ENCODE measurements at regions not wholly inside any gene's neighbourhood (a gene's known extent, or its start where the extent isn't known, plus 50 kb on each side); places are given as distances from the start of the nearest gene placed in this dataset.

DNA sequence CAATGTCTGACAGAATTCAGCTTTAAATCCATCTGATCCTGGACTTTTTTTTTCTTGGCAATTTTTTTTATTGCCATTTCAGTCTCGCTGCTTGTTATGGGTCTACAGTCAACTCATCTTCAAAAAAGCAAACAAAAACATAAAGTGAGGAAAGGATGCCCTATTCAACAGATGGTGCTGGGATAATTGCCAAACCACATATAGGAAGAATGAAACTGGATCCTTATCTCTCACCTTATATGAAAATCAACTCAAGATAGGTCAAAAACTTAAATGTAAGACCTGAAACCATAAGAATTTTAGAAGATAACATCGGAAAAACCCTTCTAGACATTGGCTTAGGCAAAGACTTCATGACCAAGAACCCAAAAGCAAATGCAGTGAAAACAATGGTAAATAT is 389.1 kb upstream of the ST8SIA4 start:
- TF ChIP-seq TAF1 (IDR thresholded peaks at IDR 0.05; ENCODE audit: borderline replicate concordance, insufficient read depth, low read length) (no peak), FOXP2 (optimal IDR thresholded peaks at IDR 0.05; ENCODE audit: borderline replicate concordance, extremely low read depth, extremely low read length, insufficient read depth) (no peak), POLR2AphosphoS5 (IDR thresholded peaks at IDR 0.05; ENCODE audit: low read depth, low read length) (no peak), SIN3A (IDR thresholded peaks at IDR 0.05; ENCODE audit: borderline replicate concordance, insufficient read depth, low read length) (no peak)
- TF ChIP-seq, protein P1, sequence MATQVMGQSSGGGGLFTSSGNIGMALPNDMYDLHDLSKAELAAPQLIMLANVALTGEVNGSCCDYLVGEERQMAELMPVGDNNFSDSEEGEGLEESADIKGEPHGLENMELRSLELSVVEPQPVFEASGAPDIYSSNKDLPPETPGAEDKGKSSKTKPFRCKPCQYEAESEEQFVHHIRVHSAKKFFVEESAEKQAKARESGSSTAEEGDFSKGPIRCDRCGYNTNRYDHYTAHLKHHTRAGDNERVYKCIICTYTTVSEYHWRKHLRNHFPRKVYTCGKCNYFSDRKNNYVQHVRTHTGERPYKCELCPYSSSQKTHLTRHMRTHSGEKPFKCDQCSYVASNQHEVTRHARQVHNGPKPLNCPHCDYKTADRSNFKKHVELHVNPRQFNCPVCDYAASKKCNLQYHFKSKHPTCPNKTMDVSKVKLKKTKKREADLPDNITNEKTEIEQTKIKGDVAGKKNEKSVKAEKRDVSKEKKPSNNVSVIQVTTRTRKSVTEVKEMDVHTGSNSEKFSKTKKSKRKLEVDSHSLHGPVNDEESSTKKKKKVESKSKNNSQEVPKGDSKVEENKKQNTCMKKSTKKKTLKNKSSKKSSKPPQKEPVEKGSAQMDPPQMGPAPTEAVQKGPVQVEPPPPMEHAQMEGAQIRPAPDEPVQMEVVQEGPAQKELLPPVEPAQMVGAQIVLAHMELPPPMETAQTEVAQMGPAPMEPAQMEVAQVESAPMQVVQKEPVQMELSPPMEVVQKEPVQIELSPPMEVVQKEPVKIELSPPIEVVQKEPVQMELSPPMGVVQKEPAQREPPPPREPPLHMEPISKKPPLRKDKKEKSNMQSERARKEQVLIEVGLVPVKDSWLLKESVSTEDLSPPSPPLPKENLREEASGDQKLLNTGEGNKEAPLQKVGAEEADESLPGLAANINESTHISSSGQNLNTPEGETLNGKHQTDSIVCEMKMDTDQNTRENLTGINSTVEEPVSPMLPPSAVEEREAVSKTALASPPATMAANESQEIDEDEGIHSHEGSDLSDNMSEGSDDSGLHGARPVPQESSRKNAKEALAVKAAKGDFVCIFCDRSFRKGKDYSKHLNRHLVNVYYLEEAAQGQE (IDR thresholded peaks at IDR 0.05; ENCODE audit: insufficient read depth in 1 of 2, low read depth in 2 of 2, low read length in 2 of 2): no peak

DNA sequence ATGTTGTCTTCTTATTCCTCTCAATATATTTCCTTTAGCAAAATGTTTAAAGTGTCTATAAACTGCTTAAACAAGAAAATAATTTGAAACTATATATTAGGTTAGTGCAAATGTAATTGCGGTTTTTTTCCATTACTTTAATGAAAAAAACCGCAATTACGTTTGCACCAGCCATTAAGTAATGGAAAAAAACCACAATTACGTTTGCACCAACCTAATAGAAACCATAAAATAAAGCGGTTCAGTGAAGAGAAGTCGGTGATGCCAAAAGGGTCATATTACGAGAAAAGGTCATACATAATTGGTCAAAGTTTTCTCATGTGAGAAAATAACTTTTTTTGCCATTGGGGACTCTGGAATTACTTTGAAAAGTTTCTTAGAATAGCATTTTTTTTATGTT is 385.6 kb upstream of the ST8SIA4 start:
- no peak for TF ChIP-seq FOXP2 (optimal IDR thresholded peaks at IDR 0.05; ENCODE audit: borderline replicate concordance, extremely low read depth, extremely low read length, insufficient read depth)

- TF ChIP-seq SIN3A (IDR thresholded peaks at IDR 0.05; ENCODE audit: borderline replicate concordance, insufficient read depth, low read length): no peak
- TF ChIP-seq POLR2AphosphoS5 (IDR thresholded peaks at IDR 0.05; ENCODE audit: low read depth, low read length): no peak
- TF ChIP-seq, protein P1 (IDR thresholded peaks at IDR 0.05; ENCODE audit: insufficient read depth in 1 of 2, low read depth in 2 of 2, low read length in 2 of 2): no peak
- TF ChIP-seq FOXP2 (optimal IDR thresholded peaks at IDR 0.05; ENCODE audit: borderline replicate concordance, extremely low read depth, extremely low read length, insufficient read depth): no peak
- TF ChIP-seq TAF1 (IDR thresholded peaks at IDR 0.05; ENCODE audit: borderline replicate concordance, insufficient read depth, low read length): no peak
Measured at GRCh38 chr5:101284736-101285375, 381.8 kb upstream of the ST8SIA4 start.

DNA sequence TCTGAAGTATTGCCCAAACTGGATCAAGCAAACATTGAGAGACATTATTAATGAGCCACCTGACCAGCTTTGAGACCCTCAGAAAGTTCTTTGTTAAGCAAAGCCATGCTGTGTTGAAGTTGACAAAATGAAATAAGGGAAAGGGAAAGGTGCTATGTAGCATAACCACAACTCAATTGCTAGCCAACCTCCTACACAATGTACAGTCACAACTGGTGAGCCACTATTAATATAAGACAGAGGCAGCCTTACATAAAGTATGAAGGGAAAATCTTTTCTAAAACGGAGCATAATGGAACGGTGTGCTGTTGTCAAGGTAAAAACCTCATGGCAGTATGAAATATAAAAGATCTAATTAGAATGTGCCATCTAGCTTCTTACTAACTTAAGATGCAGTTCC is 375.8 kb upstream of the ST8SIA4 start:
- TF ChIP-seq FOXP2 (optimal IDR thresholded peaks at IDR 0.05; ENCODE audit: borderline replicate concordance, extremely low read depth, extremely low read length, insufficient read depth) (no peak), SIN3A (IDR thresholded peaks at IDR 0.05; ENCODE audit: borderline replicate concordance, insufficient read depth, low read length) (no peak), TAF1 (IDR thresholded peaks at IDR 0.05; ENCODE audit: borderline replicate concordance, insufficient read depth, low read length) (no peak), POLR2AphosphoS5 (IDR thresholded peaks at IDR 0.05; ENCODE audit: low read depth, low read length) (no peak)
- TF ChIP-seq, protein P1 (IDR thresholded peaks at IDR 0.05; ENCODE audit: insufficient read depth in 1 of 2, low read depth in 2 of 2, low read length in 2 of 2): no peak

DNA sequence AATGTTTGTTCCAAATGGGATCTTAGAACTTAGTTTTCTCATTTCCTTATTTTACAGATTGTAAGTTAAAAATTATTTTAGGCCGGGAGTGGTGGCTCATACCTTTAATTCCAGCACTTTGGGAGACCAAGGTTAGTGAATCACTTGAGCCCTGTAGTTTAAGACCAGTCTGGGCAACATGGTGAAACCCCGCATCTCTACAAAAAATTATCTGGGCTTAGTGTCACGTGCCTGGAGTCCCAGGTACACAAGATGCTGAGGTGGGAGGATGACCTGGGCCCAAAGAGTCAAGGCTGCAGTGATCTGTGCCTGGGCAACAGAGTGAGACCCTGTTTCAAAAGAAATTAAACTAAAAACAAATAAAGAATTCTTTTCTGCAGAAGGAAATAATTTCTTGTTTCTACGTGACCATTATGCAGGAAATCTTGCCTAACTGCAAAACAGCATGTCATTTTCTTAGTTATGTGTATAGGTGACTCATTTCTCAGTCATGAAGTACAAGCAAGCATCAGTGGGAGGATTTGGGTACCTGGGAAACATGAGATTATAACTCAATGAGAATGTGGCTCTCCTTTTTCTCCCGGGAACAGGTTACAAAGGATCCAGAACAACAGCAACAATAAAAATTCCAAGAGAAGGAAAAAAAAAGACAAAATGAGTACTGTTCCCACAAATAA is 375.1 kb upstream of the ST8SIA4 start:
- TF ChIP-seq SIN3A (IDR thresholded peaks at IDR 0.05; ENCODE audit: borderline replicate concordance, insufficient read depth, low read length) (no peak), POLR2AphosphoS5 (IDR thresholded peaks at IDR 0.05; ENCODE audit: low read depth, low read length) (no peak), TAF1 (IDR thresholded peaks at IDR 0.05; ENCODE audit: borderline replicate concordance, insufficient read depth, low read length) (no peak), FOXP2 (optimal IDR thresholded peaks at IDR 0.05; ENCODE audit: borderline replicate concordance, extremely low read depth, extremely low read length, insufficient read depth) (no peak)
- TF ChIP-seq, protein P1 (IDR thresholded peaks at IDR 0.05; ENCODE audit: insufficient read depth in 1 of 2, low read depth in 2 of 2, low read length in 2 of 2): no peak
